ENCODE measurements at regions not wholly inside any gene's neighbourhood (a gene's known extent, or its start where the extent isn't known, plus 50 kb on each side); places are given as distances from the start of the nearest gene placed in this dataset.

- TF ChIP-seq IRF5 (IDR thresholded peaks at IDR 0.05; ENCODE audit: borderline replicate concordance) = no peak
- no peak for TF ChIP-seq STAT3 (IDR thresholded peaks at IDR 0.05; ENCODE audit: low read depth, low read length)
- TF ChIP-seq BRCA1 (IDR thresholded peaks at IDR 0.05; ENCODE audit: low read depth, low read length) = no peak
Measured at GRCh38 chr2:213221957-213222356, 62.3 kb upstream of the SPAG16 start (continued).

GRCh38 chr2:213224366-213224765 is 59.9 kb upstream of the SPAG16 start:
- WGBS (ENCODE audit: insufficient coverage, insufficient replicate concordance, low lambda C conversion rate, missing lambda C conversion rate) = 97% methylated on average over 2 of the region's 2 CpGs
- Histone ChIP-seq H3K36me3 (ENCODE audit: control insufficient read depth in 2 of 2, insufficient read depth in 2 of 2, low read length in 1 of 2) (no peaks in the 10 kb centered on the region), H3K27ac (ENCODE audit: control insufficient read depth, insufficient read depth) (no peak overlapping the region), H3K4me3 (no peak overlapping the region), H3K4me2 (ENCODE audit: control insufficient read depth, insufficient read depth) (no peak overlapping the region), H3K79me2 (ENCODE audit: control insufficient read depth, insufficient read depth, low read length) (no peaks in the 10 kb centered on the region), H4K20me1 (ENCODE audit: control insufficient read depth, insufficient read depth) (no peaks in the 10 kb centered on the region), H3K9me3 (replicated peaks; ENCODE audit: control insufficient read depth, insufficient read depth, low read length) (no peaks in the 10 kb centered on the region; the same call in 2 of the 3 replicates), H3K4me1 (ENCODE audit: control insufficient read depth, insufficient read depth, low read length) (peaks cover 26% of the 10 kb centered on the region; the same call in 1 of the 2 replicates), H3K9ac (ENCODE audit: control insufficient read depth, insufficient read depth, low read length) (no peak overlapping the region), H3K27me3 (replicated peaks in 1 of 2; ENCODE audit: control insufficient read depth in 2 of 2, insufficient read depth in 2 of 2, low read length in 1 of 2) (no peaks in the 10 kb centered on the region), H2AFZ (ENCODE audit: control insufficient read depth, low read depth, low read length) (no peak overlapping the region)
- ChIA-PET RAD21 (ENCODE audit: unreplicated experiment) (interaction anchor here (1.3 to 1.6 kb wide), 2 partner anchors 9 to 206 kb away, joined by 3 to 4 read pairs; no protein-coding TSS in a partner anchor), SMC1A (ENCODE audit: uncharacterized antibody, unreplicated experiment) (interaction anchor here (0.6 to 3.5 kb wide), 19 partner anchors 8 to 447 kb away, joined by 3 to 18 read pairs (median 3); no protein-coding TSS in a partner anchor), CTCF (interaction anchor here (0.8 to 1.2 kb wide), 5 partner anchors 12 to 71 kb away, joined by 3 to 4 read pairs (median 3); no protein-coding TSS in a partner anchor), POLR2A (interaction anchor here (1.1 to 1.5 kb wide), 3 partner anchors 12 to 76 kb away, joined by 3 to 4 read pairs (median 3); no protein-coding TSS in a partner anchor)
- DNase-seq (ENCODE audit: low read depth, low spot score) (no peak), ATAC-seq (no peak), FAIRE-seq (no peak)
- no TSS peak for BruUV-seq (replicated peaks)
- intact Hi-C loops (cut with micrococcal nuclease; ENCODE audit: unreplicated experiment) = no loop called here
- in situ Hi-C loops (cut with MboI) = no loop called here
- TF ChIP-seq ZBED1 (IDR thresholded peaks at IDR 0.05; ENCODE audit: borderline replicate concordance) (no peak), BHLHE40 (IDR thresholded peaks at IDR 0.05; ENCODE audit: borderline replicate concordance in 1 of 2, low read depth in 2 of 2, low read length in 1 of 2) (no peak), NFXL1 (IDR thresholded peaks at IDR 0.05; ENCODE audit: borderline replicate concordance) (no peak), TARDBP (IDR thresholded peaks at IDR 0.05; ENCODE audit: borderline replicate concordance) (no peak), SMC3 (IDR thresholded peaks at IDR 0.05; ENCODE audit: borderline replicate concordance, low read length) (no peak), JUND (IDR thresholded peaks at IDR 0.05; ENCODE audit: low read depth, low read length) (no peak), CUX1 (IDR thresholded peaks at IDR 0.05; ENCODE audit: insufficient replicate concordance, low read depth, low read length) (no peak), USF2 (IDR thresholded peaks at IDR 0.05; ENCODE audit: borderline replicate concordance, low read depth, low read length) (no peak), CBFB (IDR thresholded peaks at IDR 0.05; ENCODE audit: low read depth) (no peak), POLR2AphosphoS2 (IDR thresholded peaks at IDR 0.05; ENCODE audit: low read depth, low read length) (no peak), IKZF1 (conservative IDR thresholded peaks at IDR 0.05) (no peak), SIN3A (IDR thresholded peaks at IDR 0.05; ENCODE audit: low read depth, low read length) (no peak)

All from GM12878 (cell line).